Activated CD4-positive, CD25-positive, alpha-beta regulatory T cell treated with anti-CD3 and anti-CD28 coated beads, Interleukin-2, amount 50 U/mL, for 72 hours (primary cell): ENCODE measurements at regions not wholly inside any gene's neighbourhood (a gene's known extent, or its start where the extent isn't known, plus 50 kb on each side); places are given as distances from the start of the nearest gene placed in this dataset.

Source experiments
- DNase-seq: peaks from one replicate; pipeline ENCODE4 v3.0.0; 2021

GRCh38 chr14:100470523-100470897, 116.7 kb downstream of the BEGAIN start:
- no peak for DNase-seq

- no peak for DNase-seq
Observed at GRCh38 chr14:100471441-100472093, 115.7 kb downstream of the BEGAIN start.

DNA sequence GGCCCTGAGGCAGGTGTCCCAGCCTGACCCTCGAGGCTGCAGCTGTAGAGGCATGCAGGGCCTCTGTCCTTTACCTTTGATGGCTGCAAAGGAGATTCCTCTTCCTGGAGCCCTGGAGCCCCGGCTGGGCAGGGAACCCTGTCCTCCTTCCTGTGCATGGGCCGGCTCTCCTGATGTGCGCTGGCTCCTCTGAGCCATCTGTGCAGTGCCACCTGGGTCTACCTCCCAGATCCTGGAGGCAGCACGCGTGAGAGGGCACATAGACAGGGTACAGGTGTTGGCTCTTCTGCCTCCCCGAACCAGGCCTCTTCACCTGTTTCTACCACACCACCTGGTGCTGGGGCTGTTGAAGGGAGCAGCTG, 115.1 kb downstream of the BEGAIN start:
- DNase-seq, result no peak

GRCh38 chr14:100472491-100472890, 114.7 kb downstream of the BEGAIN start:
- DNase-seq, result no peak

DNA sequence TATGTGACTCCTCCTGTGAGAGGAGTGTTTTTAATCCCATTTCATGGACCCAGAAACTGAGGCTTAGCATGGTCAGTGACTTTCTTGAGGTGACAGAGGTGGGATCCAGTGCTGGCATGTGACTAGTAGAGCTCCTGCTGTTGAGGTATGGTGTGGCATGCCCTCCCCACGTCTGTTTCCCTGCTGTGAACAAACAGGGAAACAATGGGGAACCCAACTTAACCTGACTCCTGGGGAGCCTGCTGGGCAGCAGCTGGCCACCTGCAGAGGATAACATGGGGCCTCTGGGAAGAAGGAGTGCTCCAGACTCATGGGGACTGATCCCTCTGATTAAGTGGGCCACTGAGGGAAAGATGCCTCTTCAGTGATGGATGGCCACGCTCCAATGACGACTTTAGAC, 114.0 kb downstream of the BEGAIN start:
- DNase-seq, result no peak

DNA sequence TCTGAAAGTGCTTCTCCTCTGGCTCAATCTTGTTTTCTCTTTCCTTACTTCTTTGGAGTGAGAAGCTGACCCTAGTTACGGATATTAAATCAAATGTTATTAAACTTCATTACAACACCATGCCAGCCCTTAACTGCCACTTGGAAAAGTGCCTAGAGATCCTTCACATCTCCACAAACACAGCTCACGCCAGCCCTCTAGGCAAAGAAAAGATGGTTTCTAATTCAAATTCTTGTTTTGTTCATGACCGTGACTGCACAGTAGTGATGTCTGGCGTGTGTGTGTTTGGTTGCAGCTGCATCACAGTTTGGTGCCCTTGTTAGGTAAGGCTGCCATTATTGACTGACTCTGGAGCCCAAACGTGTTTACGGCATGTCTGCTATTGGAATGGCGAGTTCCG, 113.0 kb downstream of the BEGAIN start:
- DNase-seq, result no peak

GRCh38 chr14:100475268-100475667, 111.9 kb downstream of the BEGAIN start:
- DNase-seq, result no peak

DNA sequence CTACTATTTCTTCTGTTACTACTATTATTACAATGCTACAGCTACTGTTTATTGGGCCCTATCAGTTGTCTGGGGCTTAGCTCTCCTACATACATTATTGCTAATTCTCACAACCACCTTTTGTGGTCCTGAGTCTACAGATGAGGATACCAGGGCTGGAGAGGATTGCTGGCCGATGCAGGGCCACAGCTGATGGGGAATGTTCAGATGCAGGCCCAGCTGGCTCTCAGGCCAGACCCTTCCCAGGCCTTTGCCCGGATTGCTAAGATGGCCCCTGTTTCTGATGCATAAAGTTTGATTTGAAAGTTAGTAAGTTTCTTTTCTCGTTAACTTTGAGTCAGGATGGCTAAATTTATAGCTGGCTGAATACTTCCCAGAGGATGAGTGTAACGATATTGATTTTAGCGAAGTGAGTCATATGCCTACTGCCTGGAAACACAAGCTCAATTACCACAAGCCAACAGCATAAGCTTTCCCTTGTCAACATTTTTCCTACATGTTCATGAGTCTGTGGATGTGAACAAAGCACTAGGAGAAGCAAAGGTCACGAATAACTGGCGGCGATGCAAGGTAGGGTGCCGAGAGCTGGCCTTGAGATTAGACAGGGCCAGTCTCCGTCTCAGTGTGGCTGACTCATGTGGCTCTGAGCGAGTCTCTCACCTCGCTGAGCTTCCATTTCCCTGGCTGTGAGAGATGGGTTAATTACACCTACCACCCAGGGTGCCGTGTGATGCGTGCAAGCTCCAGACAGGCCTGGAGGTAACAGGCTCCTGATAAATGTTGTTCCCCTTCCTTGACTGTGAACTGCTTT, 111.0 kb downstream of the BEGAIN start:
- no peak for DNase-seq

- DNase-seq, result no peak
Observed at GRCh38 chr14:100484531-100485267, 102.5 kb downstream of the BEGAIN start.

GRCh38 chr14:100486025-100486828, 101.0 kb downstream of the BEGAIN start:
- DNase-seq, result peak; percentile 53
